ENCODE measurements at regions not wholly inside any gene's neighbourhood (a gene's known extent, or its start where the extent isn't known, plus 50 kb on each side); places are given as distances from the start of the nearest gene placed in this dataset.

DNA sequence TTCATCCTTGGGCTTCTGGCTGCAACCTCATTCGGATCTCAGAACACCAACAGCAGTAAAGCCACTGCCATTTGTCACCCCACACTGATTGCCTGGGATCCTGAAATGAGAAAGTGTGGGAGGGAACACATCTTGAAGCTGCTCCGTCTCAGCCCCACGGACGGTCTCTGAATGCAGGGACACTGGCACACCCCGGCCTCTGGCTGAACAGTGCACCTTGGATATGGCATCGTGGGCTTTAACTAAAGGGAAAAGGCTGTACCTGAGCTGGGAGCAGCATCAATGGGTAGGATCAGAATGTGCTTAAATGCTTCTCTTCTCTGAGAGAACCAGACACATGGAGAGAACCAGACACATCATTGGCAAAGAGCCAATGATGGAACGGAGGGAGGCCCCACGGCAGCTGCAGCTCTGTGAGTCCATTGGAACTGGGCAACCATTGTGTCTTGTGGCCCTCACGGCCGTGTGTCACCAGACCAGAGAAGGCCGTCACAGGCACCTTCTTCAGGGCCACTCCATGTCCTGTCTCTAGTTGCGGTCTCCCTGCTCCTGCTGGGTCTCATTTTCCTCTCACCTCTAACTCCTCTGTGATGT lies 193.4 kb upstream of the MYT1L start:
- TF ChIP-seq CTCF (IDR thresholded peaks at IDR 0.05; ENCODE audit: low read depth, low read length): no peak
- DNase-seq (ENCODE audit: extremely low read depth, low read depth): no peak

- no peak for DNase-seq (ENCODE audit: extremely low read depth, low read depth)
- no peak for TF ChIP-seq CTCF (IDR thresholded peaks at IDR 0.05; ENCODE audit: low read depth, low read length)
These were observed 192.6 kb upstream of the MYT1L start for GRCh38 chr2:2523461-2524347.

DNA sequence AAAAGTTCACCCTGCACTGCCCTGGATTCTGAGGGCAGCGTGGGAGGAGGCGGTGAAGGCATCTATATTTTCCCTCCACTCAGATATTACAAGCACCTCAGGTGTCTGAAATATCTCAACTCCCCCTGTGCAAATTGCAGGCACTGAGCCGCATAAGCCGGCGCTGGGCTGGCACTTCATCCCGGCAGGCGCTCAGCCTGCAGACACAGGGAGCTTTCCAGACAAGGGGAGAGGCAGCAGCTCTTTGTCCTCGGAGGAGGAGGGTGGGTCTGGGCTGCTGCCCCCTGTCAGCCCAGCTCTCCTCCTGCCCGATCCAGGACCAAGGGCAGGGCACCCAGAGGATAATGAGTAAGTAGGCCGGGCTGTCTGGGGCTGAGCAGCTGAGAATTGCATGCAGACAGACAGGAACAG lies 189.3 kb upstream of the MYT1L start:
- TF ChIP-seq CTCF (IDR thresholded peaks at IDR 0.05; ENCODE audit: low read depth, low read length): no peak
- no peak for DNase-seq (ENCODE audit: extremely low read depth, low read depth)

DNA sequence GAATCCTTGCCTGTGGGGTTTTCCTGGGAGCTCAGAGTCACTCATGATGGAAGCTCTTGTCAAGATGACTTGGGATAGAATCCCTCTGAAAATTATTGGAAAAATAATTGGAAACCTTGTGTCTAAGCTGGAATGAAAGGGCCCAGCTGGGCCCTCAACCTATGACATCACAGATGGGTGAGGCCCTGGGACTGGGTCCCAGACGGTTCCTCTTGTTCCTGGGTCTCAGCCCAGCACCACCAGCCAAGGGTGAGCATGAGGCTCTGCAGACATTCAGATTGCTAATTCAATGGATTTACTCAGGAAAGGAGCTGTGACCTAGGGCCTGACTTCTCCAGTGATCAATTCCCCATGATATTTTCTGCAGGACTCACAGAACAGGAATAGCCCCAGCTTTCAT lies 188.3 kb upstream of the MYT1L start:
- DNase-seq (ENCODE audit: extremely low read depth, low read depth): no peak
- no peak for TF ChIP-seq CTCF (IDR thresholded peaks at IDR 0.05; ENCODE audit: low read depth, low read length)

DNA sequence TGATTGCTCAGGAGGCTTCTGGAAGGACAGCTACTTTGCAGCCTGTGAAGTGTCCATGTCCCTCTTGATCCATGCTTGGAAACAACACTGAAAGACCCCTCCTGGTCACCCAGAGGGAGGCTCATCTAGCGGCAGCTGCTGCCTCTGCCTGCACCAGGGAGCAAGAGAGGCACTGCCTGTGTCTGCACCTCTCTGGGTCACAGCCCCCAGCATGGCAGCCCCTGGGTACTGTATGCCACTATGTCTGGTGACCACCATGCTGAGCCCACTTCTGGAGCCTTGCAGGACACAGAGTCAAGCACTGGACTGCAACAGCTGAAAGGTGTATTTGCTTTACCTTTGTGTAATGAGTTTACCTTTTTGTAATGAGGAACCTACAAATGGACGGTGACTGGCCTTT lies 186.3 kb upstream of the MYT1L start:
- TF ChIP-seq CTCF (IDR thresholded peaks at IDR 0.05; ENCODE audit: low read depth, low read length): no peak

GRCh38 chr2:2516386-2516785 lies 185.3 kb upstream of the MYT1L start:
- TF ChIP-seq CTCF (IDR thresholded peaks at IDR 0.05; ENCODE audit: low read depth, low read length): no peak
- no peak for DNase-seq (ENCODE audit: extremely low read depth, low read depth)

More for the DNA sequence above, 186.3 kb upstream of the MYT1L start:
- no peak for DNase-seq (ENCODE audit: extremely low read depth, low read depth)

GRCh38 chr2:2512931-2513330 lies 181.9 kb upstream of the MYT1L start:
- DNase-seq (ENCODE audit: extremely low read depth, low read depth): no peak
- no peak for TF ChIP-seq CTCF (IDR thresholded peaks at IDR 0.05; ENCODE audit: low read depth, low read length)

All from AG09319 (cell line).